CD4-positive, alpha-beta T cell treated with Interleukin-12 subunit alpha and Interleukin-12 subunit beta, for 1 hour (primary cell): ENCODE measurements at regions not wholly inside any gene's neighbourhood (a gene's known extent, or its start where the extent isn't known, plus 50 kb on each side); places are given as distances from the start of the nearest gene placed in this dataset.

Experiments
- DNase-seq: peaks from one replicate; pipeline ENCODE4 v3.0.0-alpha.2; 2020

- DNase-seq = no peak
Observed at GRCh38 chr21:19899645-19900044, 1098.6 kb upstream of the NCAM2 start.

DNA sequence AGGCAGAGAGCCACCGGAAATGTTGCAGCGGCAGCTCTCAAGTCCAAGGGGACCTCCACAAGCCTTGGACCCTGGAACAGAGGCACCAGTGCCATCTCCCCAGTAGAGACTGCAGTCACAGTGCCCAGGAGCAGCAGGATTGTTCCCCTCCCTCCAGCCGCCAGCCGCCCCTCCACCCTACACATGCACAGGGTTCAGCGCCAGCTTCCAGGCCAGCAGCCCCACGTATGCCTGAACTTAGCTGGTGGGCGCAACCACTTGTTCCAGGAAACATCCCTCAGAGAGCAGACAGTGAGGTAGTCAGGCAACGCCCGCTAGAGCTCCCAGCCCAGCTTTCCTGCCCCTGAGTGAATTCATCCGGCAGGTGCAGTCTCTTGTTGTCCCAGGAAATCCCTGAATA lies 1098.1 kb upstream of the NCAM2 start:
- DNase-seq = no peak

DNA sequence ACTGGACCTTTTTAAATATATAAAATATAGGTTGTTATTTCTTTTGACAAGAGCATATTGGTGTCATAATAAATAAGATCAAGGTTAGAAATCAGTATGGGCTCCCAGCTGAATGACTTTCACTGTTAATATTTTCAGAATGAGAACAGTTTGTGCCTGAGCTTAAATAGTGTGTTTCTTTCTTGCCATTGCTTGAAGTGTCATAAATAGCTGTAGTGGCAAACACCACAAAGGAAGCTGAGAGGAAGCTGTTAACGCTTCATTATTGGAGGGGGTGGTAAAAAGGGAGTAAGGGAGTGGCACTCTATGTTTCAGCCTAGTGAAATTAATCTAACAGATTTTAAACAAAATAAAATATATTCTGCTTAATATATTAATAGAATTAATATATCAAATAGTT lies 1089.8 kb upstream of the NCAM2 start:
- no peak for DNase-seq

DNA sequence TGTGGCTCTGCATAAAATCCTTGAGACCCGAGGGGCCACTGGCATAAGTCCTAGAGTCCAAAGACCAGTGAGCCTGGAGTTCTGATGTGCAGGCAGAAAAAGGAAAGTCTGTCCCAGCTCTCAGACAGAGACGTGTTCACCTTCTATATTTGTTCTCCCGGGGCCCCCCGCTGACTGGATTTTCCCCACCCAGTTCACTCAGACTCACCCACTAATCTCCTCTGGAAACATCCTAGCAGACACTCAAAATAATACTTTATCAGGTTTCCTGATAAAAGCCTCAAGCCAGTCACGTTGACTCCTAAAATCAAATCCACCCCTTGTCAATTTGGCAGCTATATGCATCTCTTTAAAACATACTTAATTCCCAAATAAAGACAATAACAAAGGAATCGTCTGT lies 1084.2 kb upstream of the NCAM2 start:
- DNase-seq = no peak

DNA sequence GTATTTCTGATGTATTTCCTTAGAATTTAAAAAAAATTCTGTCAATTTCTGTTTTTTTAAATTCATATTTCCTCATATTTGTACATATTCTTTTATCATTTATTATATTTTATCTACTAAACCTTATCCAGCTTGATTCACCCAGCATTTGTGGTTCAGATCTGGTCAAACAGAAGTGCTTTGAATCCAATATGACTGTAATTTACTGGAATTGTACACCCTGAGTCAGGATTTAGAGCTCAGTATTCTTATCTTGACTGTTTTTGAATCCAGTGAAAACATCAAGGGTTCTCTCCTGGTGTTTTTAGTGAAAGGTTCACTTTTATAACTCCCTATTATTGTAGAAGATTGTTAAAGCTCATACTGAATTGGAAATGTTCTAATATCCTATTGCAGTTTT lies 1077.0 kb upstream of the NCAM2 start:
- DNase-seq = no peak

GRCh38 chr21:19922122-19922521 lies 1076.1 kb upstream of the NCAM2 start:
- DNase-seq = no peak

DNA sequence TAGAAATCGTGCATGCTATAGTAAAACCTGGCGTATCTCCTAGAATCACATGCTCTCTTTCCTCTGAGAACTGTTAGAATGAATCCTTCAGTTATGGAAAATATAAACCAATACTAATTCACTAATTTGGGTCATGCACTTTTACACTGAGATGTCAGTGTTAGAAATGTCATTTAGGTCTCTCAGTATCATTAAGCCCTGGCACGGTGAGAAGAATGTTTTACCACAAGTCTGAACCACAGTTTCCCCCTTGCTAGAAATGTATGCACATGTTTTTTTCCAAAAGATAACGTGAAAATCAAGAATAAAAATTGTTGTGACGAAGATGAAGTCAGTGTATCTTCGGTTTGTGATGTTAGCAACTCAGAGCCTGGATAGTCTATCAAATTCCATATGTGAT lies 1062.7 kb upstream of the NCAM2 start:
- DNase-seq = no peak

DNA sequence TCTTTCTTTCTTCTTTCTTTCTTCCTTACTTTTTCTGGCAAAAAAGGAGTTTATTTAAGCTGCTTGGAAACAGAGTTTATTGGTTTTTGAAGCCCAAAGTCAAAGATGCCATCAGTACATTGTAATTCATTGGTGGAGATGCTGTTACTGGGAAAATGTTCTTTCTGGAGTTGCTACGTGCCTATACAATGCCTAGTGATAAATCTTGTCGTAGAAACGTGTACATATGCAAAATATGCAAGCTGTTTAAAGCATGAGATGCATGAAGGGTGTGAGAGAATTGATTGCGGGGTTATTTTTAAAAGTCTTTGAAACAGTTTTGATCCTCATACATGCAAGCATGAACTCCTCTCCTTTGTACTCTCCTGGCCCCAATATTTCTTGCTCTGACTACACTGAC lies 1060.6 kb upstream of the NCAM2 start:
- DNase-seq = no peak

DNA sequence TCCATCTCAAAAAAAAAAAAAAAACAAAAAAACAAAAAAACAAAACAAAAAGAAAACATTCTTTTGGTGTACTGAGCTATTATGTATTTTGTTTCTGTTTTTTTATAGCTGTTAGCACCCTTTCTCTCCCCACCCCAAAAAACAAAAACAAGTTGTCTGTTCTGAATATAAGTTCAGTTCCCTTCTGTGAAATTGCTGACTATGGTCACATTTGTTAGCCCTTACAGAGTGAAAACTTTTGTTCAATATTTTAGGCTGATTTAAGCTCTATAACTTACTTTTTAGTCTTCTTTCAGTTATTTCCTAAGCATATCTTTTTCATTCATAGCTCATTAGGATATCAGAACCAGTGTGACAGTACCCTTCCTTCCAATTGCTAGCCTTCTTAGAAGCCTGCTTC lies 1056.6 kb upstream of the NCAM2 start:
- DNase-seq = no peak

GRCh38 chr21:19950347-19950746 lies 1047.9 kb upstream of the NCAM2 start:
- DNase-seq = no peak

DNA sequence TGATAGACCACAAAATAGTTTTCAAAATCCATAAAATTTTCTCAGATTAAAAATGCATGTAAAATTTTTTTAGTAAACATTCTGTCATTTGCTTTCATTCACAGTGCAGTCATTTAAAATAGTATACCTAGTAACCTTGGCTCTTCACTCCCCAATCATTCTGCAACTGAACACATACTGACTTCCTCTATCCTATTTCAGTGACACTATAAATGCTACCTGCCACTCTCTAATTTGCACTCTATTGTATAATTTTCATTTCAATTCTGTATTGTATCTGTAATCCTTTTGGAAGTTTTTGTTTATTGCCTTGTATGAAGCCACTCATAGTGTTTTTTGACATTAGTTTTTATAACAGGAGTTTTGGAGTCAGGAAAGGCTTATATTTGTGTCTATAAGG lies 1029.1 kb upstream of the NCAM2 start:
- DNase-seq = no peak

DNA sequence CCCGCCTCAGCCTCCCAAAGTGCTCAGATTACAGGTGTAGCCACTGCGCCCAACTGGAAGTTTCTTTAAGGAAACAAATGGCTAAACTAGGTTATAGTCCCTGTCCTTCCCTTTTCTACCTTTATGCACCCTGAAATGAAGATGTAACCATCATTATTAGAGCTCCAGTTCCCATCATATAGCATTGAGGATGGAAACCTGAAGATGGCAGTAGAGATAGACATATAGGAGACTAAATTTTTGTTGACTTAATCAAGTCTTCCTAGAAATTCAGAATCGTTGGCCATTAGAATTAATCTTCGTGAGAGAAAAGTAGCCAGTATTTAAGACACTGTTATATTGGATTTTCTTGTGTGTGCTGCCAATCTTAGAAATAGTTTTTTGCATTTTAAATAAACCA lies 1016.3 kb upstream of the NCAM2 start:
- DNase-seq = no peak

DNA sequence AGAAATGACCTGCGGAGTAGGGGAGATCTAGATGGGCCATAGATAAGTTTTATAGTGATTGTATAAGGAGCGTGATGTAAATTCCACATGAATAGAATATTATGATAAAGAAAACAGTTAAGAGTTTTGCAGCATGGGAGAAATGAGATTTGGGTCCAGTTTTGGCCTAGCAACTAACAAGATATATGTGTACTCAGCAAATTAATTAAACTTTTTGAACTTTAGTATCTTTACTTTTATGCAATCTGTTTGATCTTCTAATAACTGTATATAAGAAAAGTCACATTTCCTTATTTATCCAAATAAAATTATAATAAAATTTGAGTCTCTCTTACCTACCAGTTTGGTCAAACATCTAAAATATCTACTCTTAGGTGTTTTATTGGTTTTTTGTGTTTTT lies 1011.8 kb upstream of the NCAM2 start:
- DNase-seq = no peak

- DNase-seq = no peak
Observed at GRCh38 chr21:19987671-19988070, 1010.5 kb upstream of the NCAM2 start.

- no peak for DNase-seq
Observed at GRCh38 chr21:19992540-19992939, 1005.7 kb upstream of the NCAM2 start.

GRCh38 chr21:19993268-19993667 lies 1004.9 kb upstream of the NCAM2 start:
- DNase-seq = no peak

DNA sequence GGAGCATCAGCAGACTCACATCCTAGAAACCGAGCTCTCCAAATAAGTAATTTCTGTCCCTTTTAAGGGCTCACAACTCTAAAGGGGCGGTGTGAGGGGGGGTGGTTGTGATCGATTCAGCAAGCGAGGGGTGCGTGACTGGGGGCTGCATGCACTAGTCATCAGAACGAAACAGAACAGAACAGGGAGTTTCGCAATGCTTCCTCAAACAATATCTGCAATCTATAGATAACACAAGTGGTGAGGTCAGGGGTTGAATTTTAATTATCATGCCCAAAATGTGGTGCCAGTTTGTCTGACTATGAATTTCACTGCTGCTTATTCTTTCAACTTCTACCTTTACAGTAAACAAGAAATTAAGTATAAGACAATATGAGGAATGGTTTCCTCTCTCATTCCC lies 1003.0 kb upstream of the NCAM2 start:
- DNase-seq = no peak

DNA sequence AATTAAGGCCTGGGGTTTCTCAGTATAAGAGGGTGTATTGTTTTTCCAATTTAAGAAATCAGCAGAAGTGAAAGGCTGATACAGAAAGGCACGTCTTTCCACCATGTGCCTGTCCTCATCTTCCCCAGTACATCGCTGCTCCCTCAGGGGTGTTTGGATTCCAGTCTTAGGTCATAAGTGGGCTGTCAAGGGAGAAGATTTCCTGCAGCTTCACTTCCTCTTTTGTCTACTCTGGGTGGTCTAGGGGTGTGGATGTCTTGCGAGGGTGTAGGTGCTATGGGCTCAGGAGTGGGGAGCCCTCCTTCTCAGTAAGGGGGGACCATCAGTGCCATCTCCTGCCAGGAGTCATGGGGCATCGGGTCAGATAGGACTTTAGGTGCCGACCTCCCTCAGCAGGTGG lies 999.8 kb upstream of the NCAM2 start:
- no peak for DNase-seq

GRCh38 chr21:19999369-20000272 lies 998.6 kb upstream of the NCAM2 start:
- no peak for DNase-seq

DNA sequence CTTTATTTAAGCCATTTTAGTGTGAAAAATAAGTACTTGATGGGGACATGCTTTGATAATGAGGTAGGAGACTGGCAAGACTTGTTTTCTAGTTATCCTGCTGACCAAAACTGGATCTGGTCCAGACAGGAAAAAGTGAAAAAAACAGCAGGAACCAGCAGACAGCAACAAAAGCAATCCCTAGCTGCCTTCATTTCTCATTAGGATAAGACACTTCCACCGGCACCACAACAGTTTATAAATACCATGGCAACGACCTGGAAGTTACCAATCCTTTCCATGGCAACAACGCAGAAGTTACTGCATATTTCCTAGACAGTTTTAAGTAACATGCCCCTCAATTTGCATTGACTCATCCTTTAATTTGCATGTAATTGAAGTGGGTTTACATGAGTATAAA lies 993.8 kb upstream of the NCAM2 start:
- DNase-seq = no peak

GRCh38 chr21:20010691-20011200 lies 987.5 kb upstream of the NCAM2 start:
- no peak for DNase-seq

- no peak for DNase-seq
Observed at GRCh38 chr21:20013851-20014250, 984.4 kb upstream of the NCAM2 start.

- DNase-seq = no peak
Observed at GRCh38 chr21:20016435-20017005, 981.7 kb upstream of the NCAM2 start.

GRCh38 chr21:20020026-20020425 lies 978.2 kb upstream of the NCAM2 start:
- no peak for DNase-seq

GRCh38 chr21:20023193-20023592 lies 975.0 kb upstream of the NCAM2 start:
- no peak for DNase-seq
